H1 (cell line): ENCODE measurements at regions not wholly inside any gene's neighbourhood (a gene's known extent, or its start where the extent isn't known, plus 50 kb on each side); places are given as distances from the start of the nearest gene placed in this dataset.
"Not testable (repeated sequence)": the region's sequence is repeated elsewhere in the genome, so short reads cannot be mapped to it uniquely, and the experiment has no call there.

ENCODE experiments used
- CTCF ChIA-PET: fragments of 300-600 bp; sonication (Branson Sonifier 250); formaldehyde crosslinking; loops from one replicate; lab custom pipeline; 2021; ENCODE audit not compliant: partially characterized antibody; lab: Charles Lee
- POLR2A ChIA-PET: fragments of 300-600 bp; sonication (Branson Sonifier 250); formaldehyde crosslinking; loops from one replicate; lab custom pipeline; 2021; ENCODE audit warnings: inconsistent platforms; ENCODE audit not compliant: partially characterized antibody; lab: Charles Lee
- DNase-seq, 2 experiments: peaks; one replicate each; pipeline versions ENCODE4 v3.0.0 to v3.0.0-alpha.2; 2010 to 2022; ENCODE audit warnings: low spot score in 2 of 2, low read depth in 1 of 2, mixed read lengths in 1 of 2
- FAIRE-seq: peaks from 2 replicates; lab custom pipeline; 2011; peaks lifted over from hg19 to GRCh38; lab: Jason Lieb, UNC
- H2AFZ ChIP-seq: 2 replicates; pipeline ENCODE4 v1.8.1; 2012; ENCODE audit warnings: low read length, inconsistent platforms
- H2AK5ac ChIP-seq: 2 replicates; pipeline ENCODE4 v1.6.1; 2013; ENCODE audit warnings: low read depth, low read length
- H2BK120ac ChIP-seq: replicated peaks from 2 replicates; pipeline ENCODE3; 2013; ENCODE audit warnings: low read depth, low read length, inconsistent platforms
- H2BK12ac ChIP-seq: 2 replicates; pipeline ENCODE4 v1.6.1; 2013; ENCODE audit warnings: low read depth, low read length
- H2BK15ac ChIP-seq: 2 replicates; pipeline ENCODE4 v1.6.1; 2013; ENCODE audit warnings: low read length
- H2BK20ac ChIP-seq: 2 replicates; pipeline ENCODE4 v1.6.1; 2013; ENCODE audit warnings: low read length
- H2BK5ac ChIP-seq: 2 replicates; pipeline ENCODE4 v1.6.1; 2013; ENCODE audit warnings: low read depth, low read length
- H3K14ac ChIP-seq: 2 replicates; pipeline ENCODE4 v1.6.1; 2013; ENCODE audit warnings: inconsistent platforms; ENCODE audit not compliant: insufficient read length
- H3K18ac ChIP-seq: 2 replicates; pipeline ENCODE4 v1.6.1; 2013; ENCODE audit warnings: low read length; ENCODE audit errors: extremely low read depth
- H3K23ac ChIP-seq: 2 replicates; pipeline ENCODE4 v1.6.1; 2013; ENCODE audit warnings: inconsistent platforms; ENCODE audit not compliant: insufficient read length
- H3K23me2 ChIP-seq: 2 replicates; pipeline ENCODE4 v1.6.1; 2013; ENCODE audit warnings: low read depth, low read length
- H3K27ac ChIP-seq: 2 replicates; pipeline ENCODE4 v1.6.1; 2011; ENCODE audit warnings: low read depth, low read length, inconsistent platforms
- H3K27me3 ChIP-seq, 4 experiments: replicated peaks in 1 of 4; 1 replicate in 1 of 4; 2 replicates in 3 of 4; pipeline versions ENCODE4 v1.6.1 to v1.8.1; 2011 to 2013; ENCODE audit warnings: low read length in 3 of 4, mild to moderate bottlenecking in 3 of 4, inconsistent platforms in 2 of 4, mixed read lengths in 2 of 4, moderate library complexity in 1 of 4; ENCODE audit not compliant: control insufficient read depth in 3 of 4, insufficient read depth in 3 of 4; ENCODE audit errors: extremely low read depth in 1 of 4
- H3K36me3 ChIP-seq, 4 experiments: 2 replicates each; pipeline versions ENCODE4 v1.6.1 to v1.8.1; 2011 to 2013; ENCODE audit warnings: mild to moderate bottlenecking in 4 of 4, low read length in 3 of 4, moderate library complexity in 2 of 4, control low read depth in 1 of 4, inconsistent platforms in 1 of 4; ENCODE audit not compliant: insufficient read depth in 4 of 4, control insufficient read depth in 2 of 4
- H3K4ac ChIP-seq: replicated peaks from 2 replicates; pipeline ENCODE3; 2013; ENCODE audit warnings: low read length, low read depth, mixed read lengths, inconsistent platforms; ENCODE audit not compliant: insufficient read length
- H3K4me1 ChIP-seq, 4 experiments: replicated peaks in 1 of 4; 1 replicate in 1 of 4; 2 replicates in 3 of 4; pipeline versions ENCODE4 v1.6.1 to v1.8.1; 2011 to 2013; ENCODE audit warnings: low read length in 3 of 4, inconsistent platforms in 2 of 4, mixed read lengths in 1 of 4; ENCODE audit not compliant: insufficient read depth in 4 of 4, control insufficient read depth in 3 of 4
- H3K4me2 ChIP-seq, 2 experiments: 2 replicates each; pipeline versions ENCODE4 v1.6.1 to v1.8.1; 2011 to 2013; ENCODE audit warnings: low read depth in 2 of 2, low read length in 2 of 2, control low read depth in 1 of 2, inconsistent platforms in 1 of 2, mild to moderate bottlenecking in 1 of 2; ENCODE audit not compliant: insufficient read depth in 1 of 2
- H3K4me3 ChIP-seq, 4 experiments: fragments of 200-600, 300-600 bp in 1 of 4; sonication (generic), shearing (Covaris generic), sonication (Bioruptor Twin) in 1 of 4; 2 replicates each; pipeline versions ENCODE4 v1.5.1 to v1.8.1; 2011 to 2016; ENCODE audit warnings: low read length in 4 of 4, low read depth in 3 of 4, control low read depth in 2 of 4, inconsistent platforms in 2 of 4, mild to moderate bottlenecking in 2 of 4, mixed read lengths in 1 of 4, moderate library complexity in 1 of 4; ENCODE audit not compliant: insufficient read depth in 2 of 4; ENCODE audit errors: extremely low read depth in 1 of 4
- H3K56ac ChIP-seq: replicated peaks from 2 replicates; pipeline ENCODE3; 2013; ENCODE audit warnings: low read depth, mild to moderate bottlenecking, mixed read lengths, low read length, inconsistent platforms; ENCODE audit not compliant: insufficient read length
- H3K79me1 ChIP-seq: 2 replicates; pipeline ENCODE4 v1.6.1; 2013; ENCODE audit warnings: low read depth, low read length, control low read depth
- H3K79me2 ChIP-seq, 2 experiments: 2 replicates each; pipeline versions ENCODE4 v1.6.1 to v1.8.1; 2012 to 2013; ENCODE audit warnings: low read length in 2 of 2, mild to moderate bottlenecking in 2 of 2, inconsistent platforms in 1 of 2; ENCODE audit not compliant: insufficient read depth in 2 of 2, control insufficient read depth in 1 of 2
- H3K9ac ChIP-seq, 4 experiments: replicated peaks in 1 of 4; 1 replicate in 1 of 4; 2 replicates in 3 of 4; pipeline versions ENCODE4 v1.6.1 to v1.8.1; 2011 to 2013; ENCODE audit warnings: low read depth in 3 of 4, low read length in 3 of 4, control low read depth in 2 of 4, mild to moderate bottlenecking in 2 of 4, moderate library complexity in 2 of 4, inconsistent platforms in 1 of 4; ENCODE audit errors: extremely low read depth in 1 of 4
- H3K9me3 ChIP-seq, 2 experiments: 2 replicates each; pipeline versions ENCODE4 v1.6.1 to v1.8.1; 2012 to 2013; ENCODE audit warnings: mild to moderate bottlenecking in 2 of 2, moderate library complexity in 2 of 2, control low read depth in 1 of 2, inconsistent platforms in 1 of 2, low read depth in 1 of 2, low read length in 1 of 2, mixed read lengths in 1 of 2; ENCODE audit not compliant: insufficient read depth in 2 of 2
- H4K20me1 ChIP-seq, 2 experiments: replicated peaks in 1 of 2; 2 replicates each; pipeline versions ENCODE3 to v1.8.1; 2011 to 2013; ENCODE audit warnings: inconsistent platforms in 2 of 2, low read length in 2 of 2, mild to moderate bottlenecking in 1 of 2; ENCODE audit not compliant: insufficient read depth in 2 of 2, control insufficient read depth in 1 of 2
- H4K5ac ChIP-seq: 2 replicates; pipeline ENCODE4 v1.6.1; 2013; ENCODE audit warnings: low read length, low read depth, mixed read lengths, inconsistent platforms; ENCODE audit not compliant: insufficient read length
- H4K8ac ChIP-seq: 2 replicates; pipeline ENCODE4 v1.8.0; 2013; ENCODE audit warnings: mild to moderate bottlenecking, moderate library complexity, low read length, inconsistent platforms; ENCODE audit not compliant: insufficient read depth; ENCODE audit errors: extremely low read depth
- H4K91ac ChIP-seq: replicated peaks from 2 replicates; pipeline ENCODE3; 2013; ENCODE audit warnings: low read length, mixed read lengths, inconsistent platforms; ENCODE audit not compliant: insufficient read length
- WGBS, 2 experiments: shearing (Covaris generic) in 1 of 2; methylation state at CpG; one replicate each; pipeline versions ENCODE4 v1.1.6 to v1.1.7; 2013 to 2015; ENCODE audit warnings: low lambda C conversion rate in 2 of 2, mixed read lengths in 2 of 2, inconsistent platforms in 1 of 2, low coverage in 1 of 2, missing lambda C conversion rate in 1 of 2; ENCODE audit not compliant: insufficient replicate concordance in 2 of 2, insufficient coverage in 1 of 2, insufficient read length in 1 of 2; ENCODE audit errors: extremely low coverage in 1 of 2, missing lambda C conversion rate in 1 of 2; 5-methylcytosine and 5-hydroxymethylcytosine counted together

DNA sequence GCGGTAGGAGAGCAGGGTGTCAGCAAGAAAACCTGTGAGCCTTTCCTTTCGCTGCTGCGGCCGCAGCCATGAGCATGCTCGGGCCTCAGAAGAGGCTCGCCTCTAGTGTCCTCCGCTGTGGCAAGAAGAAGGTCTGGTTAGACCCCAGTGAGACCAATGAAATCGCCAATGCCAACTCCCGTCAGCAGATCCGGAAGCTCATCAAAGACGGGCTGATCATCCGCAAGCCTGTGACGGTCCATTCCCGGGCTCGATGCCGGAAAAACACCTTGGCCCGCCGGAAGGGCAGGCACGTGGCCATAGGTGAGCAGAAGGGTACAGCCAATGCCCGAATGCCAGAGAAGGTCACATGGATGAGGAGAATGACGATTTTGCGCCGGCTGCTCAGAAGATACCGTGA is 57.8 kb upstream of the N4BP3 start:
- H3K4me3 ChIP-seq, H4K8ac ChIP-seq, H4K5ac ChIP-seq, H3K79me1 ChIP-seq, H2BK5ac ChIP-seq, H3K36me3 ChIP-seq, H3K79me2 ChIP-seq, H2BK20ac ChIP-seq, H3K27me3 ChIP-seq, H4K20me1 ChIP-seq, H3K27ac ChIP-seq, POLR2A ChIA-PET, H3K9me3 ChIP-seq, H2AK5ac ChIP-seq, H3K23ac ChIP-seq, FAIRE-seq, H3K4me2 ChIP-seq, H3K18ac ChIP-seq, H4K91ac ChIP-seq, H2BK120ac ChIP-seq, H3K23me2 ChIP-seq, H2BK12ac ChIP-seq, H2BK15ac ChIP-seq, H2AFZ ChIP-seq, H3K14ac ChIP-seq, H3K9ac ChIP-seq, H3K4ac ChIP-seq, DNase-seq, H3K4me1 ChIP-seq, H3K56ac ChIP-seq: not testable (repeated sequence)
- CTCF ChIA-PET: interaction anchor here (1.1 kb wide), 1 partner anchor 86 kb away, joined by 3 read pairs; no protein-coding TSS in a partner anchor
- 93% methylated on average over 23 of the region's 24 CpGs; no CpG with 5 or more reads in 1 of the 2 experiments for WGBS, 2 experiments

DNA sequence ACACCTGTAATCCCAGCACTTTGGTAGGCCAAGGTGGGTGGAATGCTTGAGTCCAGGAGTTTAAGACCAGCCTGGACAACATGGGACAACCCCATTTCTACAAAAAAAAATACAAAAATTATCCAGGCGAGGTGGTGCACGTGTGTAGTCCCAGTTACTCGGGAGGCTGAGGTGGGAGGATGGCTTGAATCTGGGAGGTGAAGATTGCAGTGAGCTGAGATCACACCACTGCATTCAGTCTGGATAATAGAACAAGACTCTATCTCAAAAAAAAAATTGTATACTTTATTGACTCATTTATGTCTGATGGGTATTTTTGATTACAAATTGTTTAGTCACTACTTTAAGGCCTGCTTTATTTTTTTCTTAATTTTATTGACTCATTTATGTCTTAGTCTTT is 56.0 kb upstream of the PROP1 start:
- H2AFZ ChIP-seq, H4K8ac ChIP-seq, H2BK20ac ChIP-seq, H3K18ac ChIP-seq, H3K79me1 ChIP-seq, H2BK5ac ChIP-seq, H2AK5ac ChIP-seq, DNase-seq, H3K14ac ChIP-seq, H3K27ac ChIP-seq, H3K23ac ChIP-seq, H2BK15ac ChIP-seq, H3K23me2 ChIP-seq, CTCF ChIA-PET, H3K9ac ChIP-seq, H4K91ac ChIP-seq, H2BK120ac ChIP-seq, H3K4me2 ChIP-seq, H3K56ac ChIP-seq, H4K5ac ChIP-seq, H2BK12ac ChIP-seq, H3K4me1 ChIP-seq, POLR2A ChIA-PET, H3K27me3 ChIP-seq, H3K4ac ChIP-seq, H3K9me3 ChIP-seq, H3K4me3 ChIP-seq, FAIRE-seq, H4K20me1 ChIP-seq, H3K79me2 ChIP-seq, H3K36me3 ChIP-seq: not testable (repeated sequence)
- WGBS, 2 experiments: 91% methylated on average over 3 of the region's 3 CpGs; no CpG with 5 or more reads in 1 of the 2 experiments
